ENCODE measurements at regions not wholly inside any gene's neighbourhood (a gene's known extent, or its start where the extent isn't known, plus 50 kb on each side); places are given as distances from the start of the nearest gene placed in this dataset.

DNA sequence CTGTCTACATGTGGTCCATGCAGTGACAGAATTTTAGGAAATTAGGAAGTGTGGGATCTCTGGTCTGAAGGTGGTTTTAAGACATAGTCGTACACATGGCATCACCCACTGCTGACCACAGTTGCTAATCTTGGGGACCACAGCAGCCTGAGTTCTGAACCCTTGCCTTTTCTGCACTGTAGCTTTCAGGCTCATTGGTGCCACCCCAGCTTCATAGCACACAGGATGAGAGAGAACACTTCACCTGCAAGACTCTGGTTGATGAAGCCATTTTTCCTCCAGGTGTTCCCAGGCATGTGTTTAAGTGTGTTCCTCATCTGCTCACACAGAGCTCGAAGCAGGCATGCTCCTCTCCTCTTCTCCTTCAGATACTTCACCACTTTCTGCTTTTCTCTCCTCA, 68.2 kb upstream of the S1PR3 start:
- TF ChIP-seq, protein P1, sequence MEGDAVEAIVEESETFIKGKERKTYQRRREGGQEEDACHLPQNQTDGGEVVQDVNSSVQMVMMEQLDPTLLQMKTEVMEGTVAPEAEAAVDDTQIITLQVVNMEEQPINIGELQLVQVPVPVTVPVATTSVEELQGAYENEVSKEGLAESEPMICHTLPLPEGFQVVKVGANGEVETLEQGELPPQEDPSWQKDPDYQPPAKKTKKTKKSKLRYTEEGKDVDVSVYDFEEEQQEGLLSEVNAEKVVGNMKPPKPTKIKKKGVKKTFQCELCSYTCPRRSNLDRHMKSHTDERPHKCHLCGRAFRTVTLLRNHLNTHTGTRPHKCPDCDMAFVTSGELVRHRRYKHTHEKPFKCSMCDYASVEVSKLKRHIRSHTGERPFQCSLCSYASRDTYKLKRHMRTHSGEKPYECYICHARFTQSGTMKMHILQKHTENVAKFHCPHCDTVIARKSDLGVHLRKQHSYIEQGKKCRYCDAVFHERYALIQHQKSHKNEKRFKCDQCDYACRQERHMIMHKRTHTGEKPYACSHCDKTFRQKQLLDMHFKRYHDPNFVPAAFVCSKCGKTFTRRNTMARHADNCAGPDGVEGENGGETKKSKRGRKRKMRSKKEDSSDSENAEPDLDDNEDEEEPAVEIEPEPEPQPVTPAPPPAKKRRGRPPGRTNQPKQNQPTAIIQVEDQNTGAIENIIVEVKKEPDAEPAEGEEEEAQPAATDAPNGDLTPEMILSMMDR (IDR thresholded peaks at IDR 0.05; ENCODE audit: control insufficient read depth, insufficient read depth, low read depth, low read length, missing control alignments), result no peak
- H3K4me3 ChIP-seq (ENCODE audit: control insufficient read depth, low read depth, low read length), result no peak overlapping the region
- DNase-seq (ENCODE audit: low read depth), result no peak

DNA sequence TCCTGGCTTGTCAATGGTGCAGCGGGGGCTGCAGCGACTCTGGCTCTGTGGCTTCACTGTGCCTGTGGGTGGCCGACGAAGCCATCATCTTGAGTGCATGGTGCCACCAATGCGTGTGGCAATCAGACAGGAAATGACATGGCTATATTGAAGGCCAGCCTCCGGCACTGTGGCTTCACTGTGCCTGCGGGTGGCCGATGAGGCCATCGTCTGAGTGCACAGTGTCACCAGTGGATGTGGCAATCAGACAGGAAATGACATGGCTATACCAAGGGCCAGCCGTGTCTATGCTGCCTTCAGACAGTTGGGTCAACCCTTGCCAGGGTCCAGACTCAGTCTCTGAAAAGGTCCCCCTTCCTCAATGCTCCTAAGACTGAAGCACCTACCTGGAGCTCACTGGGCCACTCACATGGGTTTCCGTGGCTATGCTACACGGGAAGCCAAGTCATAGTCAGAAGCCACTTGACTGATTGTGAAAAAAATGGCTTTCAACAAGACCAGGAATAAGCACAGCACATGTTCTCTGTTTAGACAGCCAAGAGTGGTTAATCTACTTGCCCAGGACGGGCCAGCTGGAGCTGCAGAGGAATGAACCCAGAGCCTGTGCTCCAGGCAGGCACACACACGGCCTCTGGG, 67.5 kb upstream of the S1PR3 start:
- no peak for DNase-seq (ENCODE audit: low read depth)
- TF ChIP-seq, protein P1 (IDR thresholded peaks at IDR 0.05; ENCODE audit: control insufficient read depth, insufficient read depth, low read depth, low read length, missing control alignments), result no peak
- H3K4me3 ChIP-seq (ENCODE audit: control insufficient read depth, low read depth, low read length), result no peak overlapping the region

DNA sequence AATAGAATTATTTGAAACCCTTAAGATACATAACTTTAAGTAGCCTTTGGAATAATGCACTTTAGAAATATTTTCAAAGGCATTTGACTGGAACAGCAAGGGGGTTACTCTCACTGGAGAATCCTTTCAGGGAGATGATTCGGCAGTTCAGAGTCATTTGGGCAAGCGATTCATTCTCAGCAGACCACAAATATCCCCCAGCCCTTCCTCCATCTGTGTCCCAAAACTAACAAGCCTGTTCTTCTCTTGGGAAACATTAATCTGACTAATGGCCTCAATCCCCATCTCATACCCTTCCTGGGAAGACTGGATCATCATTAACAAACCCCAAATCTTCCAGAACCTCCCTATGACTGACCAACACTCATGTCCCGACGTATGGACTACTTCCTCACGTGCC, 65.8 kb upstream of the S1PR3 start:
- DNase-seq (ENCODE audit: low read depth), result no peak
- no peak overlapping the region for H3K4me3 ChIP-seq (ENCODE audit: control insufficient read depth, low read depth, low read length)
- TF ChIP-seq, protein P1 (IDR thresholded peaks at IDR 0.05; ENCODE audit: control insufficient read depth, insufficient read depth, low read depth, low read length, missing control alignments), result no peak

GRCh38 chr9:88926781-88927505, 64.3 kb upstream of the S1PR3 start:
- TF ChIP-seq, protein P1 (IDR thresholded peaks at IDR 0.05; ENCODE audit: control insufficient read depth, insufficient read depth, low read depth, low read length, missing control alignments), result no peak
- H3K4me3 ChIP-seq (ENCODE audit: control insufficient read depth, low read depth, low read length), result no peak overlapping the region
- no peak for DNase-seq (ENCODE audit: low read depth)

GRCh38 chr9:88927510-88927909, 63.8 kb upstream of the S1PR3 start:
- no peak for DNase-seq (ENCODE audit: low read depth)
- TF ChIP-seq, protein P1 (IDR thresholded peaks at IDR 0.05; ENCODE audit: control insufficient read depth, insufficient read depth, low read depth, low read length, missing control alignments), result no peak
- no peak overlapping the region for H3K4me3 ChIP-seq (ENCODE audit: control insufficient read depth, low read depth, low read length)

GRCh38 chr9:88930716-88931115, 60.6 kb upstream of the S1PR3 start:
- DNase-seq (ENCODE audit: low read depth), result no peak
- TF ChIP-seq, protein P1 (IDR thresholded peaks at IDR 0.05; ENCODE audit: control insufficient read depth, insufficient read depth, low read depth, low read length, missing control alignments), result no peak
- no peak overlapping the region for H3K4me3 ChIP-seq (ENCODE audit: control insufficient read depth, low read depth, low read length)

Measured in AG09309 (cell line).